Stimulated activated CD4-positive, alpha-beta T cell treated with anti-CD3 and anti-CD28 coated beads, Interleukin-1b, Interleukin-23, amount 100 ng/mL, for 24 hours (primary cell): ENCODE measurements at regions not wholly inside any gene's neighbourhood (a gene's known extent, or its start where the extent isn't known, plus 50 kb on each side); places are given as distances from the start of the nearest gene placed in this dataset.
"Not testable (repeated sequence)": the region's sequence is repeated elsewhere in the genome, so short reads cannot be mapped to it uniquely, and the experiment has no call there.

Experiments
- DNase-seq, 4 experiments: peaks; one replicate each; pipeline ENCODE4 v3.0.0-alpha.2; 2020; ENCODE audit warnings: low read depth in 4 of 4, low spot score in 1 of 4

GRCh38 chr16:29190553-29191431 is 205.9 kb downstream of the LAT start:
- not testable (repeated sequence) for DNase-seq

- not testable (repeated sequence) for DNase-seq
These were observed 204.0 kb downstream of the LAT start for GRCh38 chr16:29188806-29189205.

GRCh38 chr16:29186306-29187220 is 201.7 kb downstream of the LAT start:
- not testable (repeated sequence) for DNase-seq

- not testable (repeated sequence) for DNase-seq
These were observed 201.0 kb downstream of the LAT start for GRCh38 chr16:29185872-29186271.

- DNase-seq: not testable (repeated sequence)
These were observed 200.0 kb downstream of the LAT start for GRCh38 chr16:29184738-29185438.

GRCh38 chr16:29182940-29183868 is 198.4 kb downstream of the LAT start:
- not testable (repeated sequence) for DNase-seq

- no peak for DNase-seq
These were observed 197.6 kb downstream of the LAT start for GRCh38 chr16:29182501-29182900.

GRCh38 chr16:29181921-29182411 is 197.1 kb downstream of the LAT start:
- not testable (repeated sequence) for DNase-seq

- DNase-seq: not testable (repeated sequence)
These were observed 196.5 kb downstream of the LAT start for GRCh38 chr16:29181254-29181780.

- DNase-seq: not testable (repeated sequence)
These were observed 195.4 kb downstream of the LAT start for GRCh38 chr16:29180206-29180600.

- not testable (repeated sequence) for DNase-seq
These were observed 194.8 kb downstream of the LAT start for GRCh38 chr16:29179401-29180205.

- DNase-seq: not testable (repeated sequence)
These were observed 193.3 kb downstream of the LAT start for GRCh38 chr16:29177888-29178726.

GRCh38 chr16:29177203-29177887 is 192.5 kb downstream of the LAT start:
- not testable (repeated sequence) for DNase-seq

GRCh38 chr16:29176822-29177202 is 192.0 kb downstream of the LAT start:
- DNase-seq: not testable (repeated sequence)

- not testable (repeated sequence) for DNase-seq
These were observed 191.3 kb downstream of the LAT start for GRCh38 chr16:29176154-29176470.

GRCh38 chr16:29175411-29176153 is 190.7 kb downstream of the LAT start:
- DNase-seq: not testable (repeated sequence)
